ENCODE measurements at regions not wholly inside any gene's neighbourhood (a gene's known extent, or its start where the extent isn't known, plus 50 kb on each side); places are given as distances from the start of the nearest gene placed in this dataset.

- TF ChIP-seq EZH2 (IDR thresholded peaks at IDR 0.05; ENCODE audit: borderline replicate concordance, insufficient read depth, low read depth, low read length, poor library complexity, severe bottlenecking), result no peak
- Mint-ChIP-seq H3K4me1 (no peaks in the 10 kb centered on the region), H3K27ac (no peak overlapping the region), H3K27me3 (no peaks in the 10 kb centered on the region), H3K4me3 (no peak overlapping the region), H3K9me3 (ENCODE audit: insufficient read depth) (no peaks in the 10 kb centered on the region)
- intact Hi-C loops (cut with micrococcal nuclease), result no loop called here
- Histone ChIP-seq H3K27ac (ENCODE audit: low read length in 2 of 2) (no peak overlapping the region), H3K4me3 (ENCODE audit: control extremely low read depth in 1 of 5, extremely low read depth in 1 of 5, insufficient read depth in 1 of 5, low read depth in 2 of 5, low read length in 4 of 5) (no peak overlapping the region), H4K20me1 (ENCODE audit: control insufficient read depth, insufficient read depth, low read length, poor library complexity, severe bottlenecking) (no peaks in the 10 kb centered on the region), H3K4me1 (ENCODE audit: control insufficient read depth in 2 of 2, insufficient read depth in 2 of 2, low read length in 2 of 2) (no peaks in the 10 kb centered on the region), H3K27me3 (replicated peaks in 1 of 4; ENCODE audit: control extremely low read depth in 1 of 4, control insufficient read depth in 3 of 4, insufficient read depth in 4 of 4, low read length in 3 of 4) (no peaks in the 10 kb centered on the region), H3K36me3 (replicated peaks in 1 of 2; ENCODE audit: control extremely low read depth in 1 of 2, control insufficient read depth in 1 of 2, extremely low read depth in 1 of 2, insufficient read depth in 2 of 2, low read length in 1 of 2) (no peaks in the 10 kb centered on the region), H3K9ac (ENCODE audit: low read length) (no peak overlapping the region), H3K9me3 (ENCODE audit: control extremely low read depth in 1 of 3, control insufficient read depth in 2 of 3, insufficient read depth in 1 of 3, low read length in 2 of 3) (no peaks in the 10 kb centered on the region), H2AFZ (ENCODE audit: insufficient read depth, low read depth, low read length, poor library complexity, severe bottlenecking) (no peak overlapping the region), H3K79me2 (ENCODE audit: control insufficient read depth, insufficient read depth, low read length) (no peaks in the 10 kb centered on the region), H3K4me2 (replicated peaks; ENCODE audit: low read depth, low read length, poor library complexity, severe bottlenecking) (no peak overlapping the region)
- ChIA-PET POLR2A (no interaction called here), CTCF (no interaction called here)
- WGBS (ENCODE audit: insufficient coverage), result no CpG with 5 or more reads among the region's 3 CpGs
- DNase-seq (no peak), ATAC-seq (ENCODE audit: low read depth) (no peak)
These were observed 102.0 kb upstream of the ADAMTS19 start for GRCh38 chr5:129358069-129358468.

DNA sequence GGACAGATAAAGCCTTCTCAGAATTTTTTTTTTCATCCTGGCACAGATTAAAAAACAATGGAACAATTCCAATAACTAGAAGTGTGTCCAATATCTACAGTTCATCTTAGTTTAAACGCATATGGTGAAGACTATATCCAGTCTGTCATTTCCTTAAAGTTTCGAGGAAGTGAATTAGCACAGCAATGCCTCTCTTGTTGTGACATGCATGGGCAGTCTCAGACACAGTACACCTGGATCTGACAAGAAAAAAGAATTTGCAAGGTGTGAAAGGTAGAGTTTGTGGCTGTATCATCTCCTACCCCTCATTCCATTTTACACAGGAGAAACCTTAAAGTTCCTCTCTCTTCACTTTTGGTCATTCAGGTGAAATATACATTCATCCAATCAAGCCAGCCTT is 100.6 kb upstream of the ADAMTS19 start:
- Mint-ChIP-seq H3K4me1 (no peaks in the 10 kb centered on the region), H3K27me3 (no peaks in the 10 kb centered on the region), H3K9me3 (ENCODE audit: insufficient read depth) (no peaks in the 10 kb centered on the region), H3K4me3 (no peak overlapping the region), H3K27ac (no peak overlapping the region)
- intact Hi-C loops (cut with micrococcal nuclease), result no loop called here
- H3K4me3 ChIP-seq (ENCODE audit: control extremely low read depth in 1 of 5, extremely low read depth in 1 of 5, insufficient read depth in 1 of 5, low read depth in 2 of 5, low read length in 4 of 5), result no peak overlapping the region
- no peaks in the 10 kb centered on the region for H3K79me2 ChIP-seq (ENCODE audit: control insufficient read depth, insufficient read depth, low read length)
- DNase-seq (no peak), ATAC-seq (ENCODE audit: low read depth) (no peak)
- 60% methylated on average over 1 of the region's 2 CpGs for WGBS (ENCODE audit: insufficient coverage)
- no peak overlapping the region for H2AFZ ChIP-seq (ENCODE audit: insufficient read depth, low read depth, low read length, poor library complexity, severe bottlenecking)
- H3K9ac ChIP-seq (ENCODE audit: low read length), result no peak overlapping the region
- CTCF ChIA-PET, result interaction anchor here (0.7 kb wide), 1 partner anchor 19 kb away, joined by 3 read pairs; no protein-coding TSS in a partner anchor
- no peak overlapping the region for H3K4me2 ChIP-seq (replicated peaks; ENCODE audit: low read depth, low read length, poor library complexity, severe bottlenecking)
- no peaks in the 10 kb centered on the region for H4K20me1 ChIP-seq (ENCODE audit: control insufficient read depth, insufficient read depth, low read length, poor library complexity, severe bottlenecking)
- H3K9me3 ChIP-seq (ENCODE audit: control extremely low read depth in 1 of 3, control insufficient read depth in 2 of 3, insufficient read depth in 1 of 3, low read length in 2 of 3), result no peaks in the 10 kb centered on the region
- POLR2A ChIA-PET, result no interaction called here
- H3K36me3 ChIP-seq (replicated peaks in 1 of 2; ENCODE audit: control extremely low read depth in 1 of 2, control insufficient read depth in 1 of 2, extremely low read depth in 1 of 2, insufficient read depth in 2 of 2, low read length in 1 of 2), result no peaks in the 10 kb centered on the region
- no peaks in the 10 kb centered on the region for H3K27me3 ChIP-seq (replicated peaks in 1 of 4; ENCODE audit: control extremely low read depth in 1 of 4, control insufficient read depth in 3 of 4, insufficient read depth in 4 of 4, low read length in 3 of 4)
- no peaks in the 10 kb centered on the region for H3K4me1 ChIP-seq (ENCODE audit: control insufficient read depth in 2 of 2, insufficient read depth in 2 of 2, low read length in 2 of 2)
- TF ChIP-seq CTCF (IDR thresholded peaks at IDR 0.05) (no peak), EZH2 (IDR thresholded peaks at IDR 0.05; ENCODE audit: borderline replicate concordance, insufficient read depth, low read depth, low read length, poor library complexity, severe bottlenecking) (no peak)
- H3K27ac ChIP-seq (ENCODE audit: low read length in 2 of 2), result no peak overlapping the region
